HK-2 (cell line): ENCODE measurements at regions not wholly inside any gene's neighbourhood (a gene's known extent, or its start where the extent isn't known, plus 50 kb on each side); places are given as distances from the start of the nearest gene placed in this dataset.

Experiments
- DNase-seq: peaks from one replicate; pipeline ENCODE4 v3.0.0-alpha.2; 2018; ENCODE audit not compliant: unreplicated experiment

DNA sequence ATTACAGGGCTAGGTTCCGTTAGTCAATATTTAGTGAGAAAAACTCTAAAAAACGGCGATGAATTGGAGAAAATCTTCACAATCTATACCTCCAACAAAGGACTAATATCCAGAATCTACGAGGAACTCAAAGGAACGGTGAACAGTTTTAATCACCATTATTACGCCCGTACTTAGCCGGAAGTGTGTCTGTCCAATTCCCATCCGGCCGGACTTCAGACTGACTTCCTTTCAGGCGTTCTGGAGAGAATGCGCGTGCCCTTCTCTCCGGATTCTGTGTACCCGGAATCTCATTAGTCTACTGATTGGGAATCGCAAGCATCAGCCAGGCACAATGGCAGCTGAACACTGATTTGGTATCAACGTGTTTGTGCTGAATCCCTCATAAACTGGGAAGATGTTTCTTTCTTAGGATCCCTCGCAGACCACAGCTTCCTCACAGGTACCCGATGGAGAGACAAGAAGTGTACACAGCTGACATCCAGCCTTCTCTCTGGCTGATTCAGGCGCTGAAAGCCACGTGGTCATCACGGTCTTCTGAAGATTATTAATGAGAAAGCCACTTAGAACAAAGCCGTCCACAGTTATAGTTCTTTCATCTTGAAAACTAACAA lies 239.9 kb downstream of the ZNF516 start:
- DNase-seq: no peak

DNA sequence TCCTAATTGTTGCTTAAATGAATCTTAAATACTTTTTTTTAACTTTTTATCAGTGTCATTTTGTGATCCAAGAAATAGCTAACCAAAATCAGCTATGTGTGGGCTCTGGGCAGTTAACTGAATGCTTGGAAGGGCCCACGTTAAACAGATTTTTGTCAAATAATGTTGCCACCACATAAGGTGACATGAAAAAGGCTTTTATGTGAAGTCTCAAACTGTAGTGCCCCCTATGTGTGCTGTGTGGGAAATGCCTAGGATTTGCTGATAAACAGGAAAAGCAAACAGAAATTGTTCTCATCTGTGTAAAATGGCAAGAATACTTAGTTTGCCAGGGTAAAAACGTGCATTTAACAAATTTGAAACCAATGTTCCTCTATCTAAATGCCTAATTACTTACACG lies 242.2 kb downstream of the ZNF516 start:
- no peak for DNase-seq

DNA sequence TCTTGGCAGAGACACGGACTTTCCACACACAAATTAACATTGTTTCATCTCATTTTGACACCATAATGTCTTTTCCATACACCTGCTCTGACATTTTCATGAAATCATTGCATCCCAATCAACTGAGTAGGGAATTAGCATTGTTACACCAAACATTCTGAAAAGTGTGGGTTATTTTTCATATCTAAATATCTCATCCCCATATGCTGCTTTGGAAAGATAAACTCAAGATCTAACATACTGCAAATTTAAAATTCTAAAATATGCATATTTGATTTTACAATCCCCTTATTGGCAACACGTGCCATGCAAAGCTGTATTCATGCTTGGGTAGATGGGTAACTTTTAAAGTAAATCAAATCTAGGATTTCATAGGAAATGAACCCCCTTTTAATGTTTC lies 242.9 kb downstream of the ZNF516 start:
- DNase-seq: no peak

DNA sequence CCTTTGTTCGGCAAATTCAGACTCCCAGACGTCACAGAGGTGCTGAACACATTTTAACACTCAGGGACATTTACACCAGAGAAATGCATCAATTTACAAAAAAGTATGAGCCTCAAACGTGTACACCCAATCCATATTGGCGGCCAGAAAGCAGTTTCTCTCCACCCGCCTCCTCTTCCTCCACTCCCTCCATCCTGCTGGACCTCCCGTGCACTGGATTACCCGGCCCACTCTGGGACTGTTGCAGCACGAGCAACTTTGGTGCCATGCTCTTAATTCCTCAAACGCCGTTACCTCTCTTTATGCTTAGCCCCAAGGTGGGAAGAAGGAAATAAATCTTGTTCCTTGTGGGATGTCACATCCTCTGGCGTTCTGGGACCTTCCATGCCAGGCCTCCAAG lies 243.4 kb downstream of the ZNF516 start:
- no peak for DNase-seq

DNA sequence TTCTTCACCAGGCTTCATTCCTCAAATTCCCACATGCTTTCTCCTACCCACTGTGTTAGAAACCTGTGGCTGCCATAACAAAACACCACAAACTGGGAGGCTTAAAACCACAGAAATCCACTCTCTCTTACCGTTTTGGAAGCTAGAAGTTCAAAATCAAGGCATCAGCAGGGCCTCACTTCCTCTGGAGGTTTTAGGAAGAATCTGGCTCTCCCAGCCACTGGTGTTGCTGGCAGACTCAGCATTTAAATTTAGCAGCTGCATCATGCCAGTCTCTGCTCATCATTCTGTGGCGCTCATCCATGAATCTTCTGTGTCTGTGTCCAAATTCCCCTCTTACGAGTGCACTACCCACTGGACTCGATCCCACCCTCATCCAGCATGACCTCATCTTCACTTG lies 248.5 kb downstream of the ZNF516 start:
- no peak for DNase-seq

DNA sequence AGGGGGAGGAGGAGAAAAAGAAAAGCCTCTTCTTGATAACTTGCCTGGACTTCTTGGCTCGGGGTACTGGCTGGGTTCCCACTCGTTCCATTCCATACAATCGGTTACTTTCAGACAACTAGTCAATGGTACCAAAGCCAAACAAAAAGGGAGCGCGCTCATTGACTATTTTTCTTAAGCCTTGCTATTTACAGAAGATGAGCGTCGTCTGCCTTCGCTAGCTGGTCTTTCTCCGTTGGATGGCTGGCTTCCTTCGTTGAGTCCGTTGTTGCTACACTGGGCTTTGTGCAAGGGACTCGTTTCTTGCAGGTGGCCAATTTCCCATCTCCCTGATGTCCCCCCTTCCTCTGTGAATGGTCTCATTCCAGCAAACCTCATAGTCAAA lies 260.4 kb downstream of the ZNF516 start:
- DNase-seq: no peak

DNA sequence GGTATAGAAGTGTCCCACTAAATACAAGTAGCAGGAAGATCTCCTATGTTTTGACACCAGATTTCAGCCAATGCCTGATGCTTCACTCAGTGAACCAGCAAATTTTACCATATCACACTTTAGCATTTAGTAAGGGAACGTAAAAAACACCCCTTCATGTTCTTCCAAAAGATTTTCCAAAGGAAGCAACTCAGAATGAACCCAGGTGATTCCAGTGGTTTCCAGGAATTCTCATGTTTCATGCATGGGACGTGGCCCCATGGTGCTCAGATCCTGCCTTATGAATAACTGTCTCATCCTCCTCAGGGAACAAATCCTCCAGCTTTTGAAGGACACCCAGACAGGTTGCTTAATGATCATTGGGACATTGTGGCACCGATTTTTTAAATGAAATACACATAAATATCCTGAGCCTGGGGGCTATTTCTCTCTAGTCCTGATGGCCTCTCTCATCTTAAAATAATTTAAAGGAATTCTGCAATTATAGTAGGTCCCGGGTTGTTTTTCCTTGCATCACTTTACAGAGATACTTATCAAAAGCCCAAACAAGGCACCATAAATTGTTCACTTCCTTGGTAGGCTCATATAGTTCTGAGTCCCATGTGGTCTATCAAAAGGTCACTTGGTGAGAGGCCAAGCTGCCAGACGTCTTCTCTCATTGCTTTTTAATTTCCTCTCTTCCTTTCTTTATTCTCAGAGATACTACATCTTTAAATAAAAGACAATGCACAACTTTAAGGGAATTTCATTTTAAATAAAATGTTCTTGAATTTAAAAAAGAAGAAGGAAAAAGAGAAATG lies 261.0 kb downstream of the ZNF516 start:
- no peak for DNase-seq

DNA sequence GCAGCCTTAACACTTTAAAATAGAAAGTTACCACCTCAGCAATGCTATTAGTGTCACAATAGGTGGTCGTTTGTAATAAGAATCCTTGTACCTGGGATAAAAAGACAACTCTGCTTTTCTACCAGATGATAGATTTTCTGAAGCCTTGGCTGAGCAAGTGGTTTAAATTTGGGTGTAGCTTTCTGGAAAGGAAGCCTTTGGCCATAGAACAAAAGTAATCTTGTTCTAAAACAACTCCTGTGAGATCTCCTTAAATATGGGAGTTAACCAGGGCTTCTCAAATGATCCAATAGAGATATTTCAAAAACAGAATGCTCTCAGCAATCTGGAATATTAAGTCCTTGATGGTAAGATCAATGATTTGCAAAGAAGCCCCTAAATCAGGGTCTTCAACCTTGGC lies 261.6 kb downstream of the ZNF516 start:
- DNase-seq: no peak

DNA sequence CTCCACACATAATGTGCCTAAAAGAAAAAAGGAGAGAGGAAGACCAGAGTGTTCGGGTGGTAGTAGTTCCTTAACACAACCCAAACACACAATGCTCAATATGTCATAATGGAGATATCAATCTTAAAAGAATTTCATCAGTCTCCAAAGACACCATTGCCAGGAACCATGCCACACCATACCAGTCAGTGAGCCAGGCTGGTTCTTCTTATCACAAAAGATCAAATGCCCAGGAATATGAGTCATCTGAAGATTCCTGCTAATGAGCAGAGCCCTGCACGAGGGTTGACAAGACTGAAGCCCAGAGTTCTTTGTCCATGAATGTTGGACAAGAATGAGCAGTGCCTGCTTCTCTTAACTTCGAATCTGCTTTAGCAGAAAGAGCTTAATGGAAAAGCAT lies 262.3 kb downstream of the ZNF516 start:
- DNase-seq: no peak

DNA sequence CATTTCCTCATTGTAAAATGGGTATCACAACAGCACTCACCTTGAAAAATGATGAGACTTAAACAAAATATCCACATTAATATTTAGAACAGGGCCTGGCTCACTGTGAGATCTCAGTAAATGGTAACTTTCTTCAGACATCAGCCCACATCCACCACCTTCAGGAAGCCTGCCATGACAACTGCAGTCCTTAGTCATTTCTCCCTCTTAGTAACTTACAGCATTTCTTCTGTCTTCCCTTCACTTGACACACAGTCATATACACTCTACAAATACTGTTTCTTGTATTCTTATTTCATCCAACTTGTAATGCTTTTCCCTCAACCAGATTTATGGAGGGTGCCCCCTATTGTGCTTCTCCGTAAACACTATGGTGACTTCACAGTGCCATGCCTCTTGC lies 263.0 kb downstream of the ZNF516 start:
- DNase-seq: no peak

DNA sequence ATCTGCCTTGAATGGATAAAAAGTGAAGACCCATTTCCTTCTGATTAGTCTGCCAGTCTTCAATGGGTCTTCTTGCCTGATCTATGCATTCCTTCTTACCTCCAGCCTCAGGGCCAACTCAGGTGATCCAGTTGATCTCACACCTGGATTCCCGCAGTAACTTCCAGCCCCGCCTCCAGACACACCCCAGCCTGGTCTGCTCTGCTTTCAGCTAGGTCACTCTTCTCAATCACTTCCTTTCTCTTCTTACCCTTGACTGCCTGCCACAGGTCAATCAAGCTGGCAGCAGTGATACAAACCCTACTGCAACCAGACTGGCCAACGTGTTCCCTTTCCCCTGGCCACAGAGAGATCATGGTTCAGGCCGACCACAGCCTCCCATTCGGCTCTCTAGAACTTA lies 263.6 kb downstream of the ZNF516 start:
- DNase-seq: no peak

DNA sequence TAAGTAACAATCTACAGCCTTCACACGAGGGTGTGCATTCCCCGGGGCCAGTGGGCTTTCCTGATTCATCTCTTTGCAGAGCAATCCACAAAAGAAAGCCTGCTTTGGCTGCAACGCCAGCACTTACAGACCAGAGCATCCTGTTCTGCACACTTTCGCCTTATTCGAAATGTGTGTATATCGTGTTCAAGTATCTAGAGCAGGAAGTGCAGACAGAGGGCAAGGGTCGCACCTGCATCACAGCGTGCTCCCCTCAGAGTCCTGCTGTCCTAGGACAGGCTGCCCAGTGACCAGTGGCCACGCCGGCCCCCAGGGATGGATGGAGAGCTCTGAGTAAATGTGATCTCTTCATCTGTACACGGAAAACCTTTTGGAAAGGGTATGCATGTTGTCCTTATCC lies 264.3 kb downstream of the ZNF516 start:
- no peak for DNase-seq

DNA sequence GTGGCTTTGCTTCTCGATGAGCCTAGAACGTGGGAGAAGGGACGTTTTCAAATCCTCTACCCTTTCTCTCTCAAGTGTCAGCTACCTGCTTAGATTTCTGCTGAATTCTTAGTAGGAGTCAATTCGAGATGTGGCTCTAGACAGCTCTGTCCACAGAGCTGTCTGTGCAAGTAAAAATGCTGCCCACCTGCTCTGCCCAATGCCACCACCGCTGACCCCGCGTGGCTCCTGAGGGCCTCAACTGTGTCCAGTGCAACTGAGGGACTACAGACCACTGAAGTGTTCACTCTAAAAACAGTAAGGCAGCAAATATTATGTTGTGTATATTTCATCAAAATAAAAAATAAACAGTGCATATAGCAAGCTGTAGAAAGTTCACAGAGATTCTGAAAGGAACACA lies 266.3 kb downstream of the ZNF516 start:
- no peak for DNase-seq

DNA sequence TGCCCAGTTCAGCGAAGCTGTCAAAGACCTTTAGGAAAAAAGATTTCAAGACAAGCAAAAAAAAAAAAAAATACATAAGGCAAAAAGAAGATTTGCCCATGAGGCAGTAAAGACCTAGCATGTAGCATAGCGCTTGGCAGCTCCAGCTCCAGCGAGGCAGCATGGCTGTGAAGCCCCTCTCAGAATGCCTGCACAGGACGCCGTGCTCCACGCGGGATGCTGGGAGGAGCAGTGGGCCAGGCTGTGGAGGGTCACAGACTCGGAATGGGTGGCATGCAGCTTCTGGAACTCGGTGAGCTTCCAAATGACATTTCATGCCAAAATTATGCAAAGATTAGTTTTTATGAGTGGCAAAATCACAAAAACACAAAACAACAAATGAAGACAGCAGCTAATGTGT lies 267.3 kb downstream of the ZNF516 start:
- no peak for DNase-seq

DNA sequence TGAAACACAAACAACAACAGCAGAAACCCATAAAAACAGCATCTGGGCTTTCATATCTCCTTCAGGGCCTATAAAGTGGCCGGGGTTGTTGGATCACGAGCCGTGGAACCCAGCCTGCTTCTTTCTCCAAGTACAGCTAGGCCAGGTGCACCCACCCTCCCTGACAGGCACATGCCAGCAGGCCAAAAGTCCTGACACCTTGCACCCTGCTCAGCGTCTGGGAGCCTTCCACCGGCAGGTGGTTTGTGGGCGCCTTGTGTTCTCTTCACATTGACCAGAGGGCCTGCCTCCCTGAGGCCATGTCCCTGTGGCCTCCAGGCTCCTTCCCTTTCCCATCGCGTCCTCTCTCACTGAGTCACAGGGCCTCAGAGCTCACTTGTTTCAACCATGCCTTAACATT lies 271.6 kb downstream of the ZNF516 start:
- no peak for DNase-seq

DNA sequence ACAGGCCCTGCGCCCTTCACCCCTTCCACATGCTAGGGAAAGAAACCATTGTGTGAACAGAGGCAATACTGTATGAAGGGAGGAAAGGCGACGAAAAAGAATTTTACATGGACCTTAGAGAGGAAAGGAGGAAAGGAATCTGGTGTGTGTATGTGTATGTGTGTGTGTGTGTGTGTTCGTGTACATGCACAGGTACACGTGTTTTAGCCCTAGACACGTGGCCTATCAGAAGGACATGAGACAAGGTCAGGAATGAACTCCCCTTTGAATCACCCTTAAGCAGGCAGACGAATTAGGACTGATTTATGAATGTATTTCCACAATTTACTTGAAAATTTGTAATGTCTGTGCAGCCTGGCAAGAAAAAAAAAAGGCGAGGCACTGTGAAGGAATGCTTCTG lies 276.0 kb downstream of the ZNF516 start:
- DNase-seq: no peak

DNA sequence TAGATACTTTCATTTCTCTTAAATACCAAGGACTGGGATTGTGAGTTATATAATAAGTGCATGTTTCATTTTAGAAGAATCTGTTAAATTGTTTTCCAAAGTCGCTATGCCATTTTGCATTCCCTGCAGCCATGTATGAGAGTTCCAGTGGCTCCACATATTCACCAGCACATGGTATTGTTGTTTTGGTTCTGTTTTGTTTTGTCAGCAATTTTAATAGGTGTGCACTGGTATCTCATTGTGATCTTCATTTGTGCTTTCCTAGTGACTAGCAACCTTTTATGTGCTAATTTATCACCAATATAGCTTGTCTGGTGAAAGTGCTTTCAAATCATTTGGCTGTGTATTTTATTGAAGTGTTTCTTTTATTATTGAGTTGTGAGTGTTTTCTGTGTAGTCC lies 278.9 kb downstream of the ZNF516 start:
- no peak for DNase-seq

DNA sequence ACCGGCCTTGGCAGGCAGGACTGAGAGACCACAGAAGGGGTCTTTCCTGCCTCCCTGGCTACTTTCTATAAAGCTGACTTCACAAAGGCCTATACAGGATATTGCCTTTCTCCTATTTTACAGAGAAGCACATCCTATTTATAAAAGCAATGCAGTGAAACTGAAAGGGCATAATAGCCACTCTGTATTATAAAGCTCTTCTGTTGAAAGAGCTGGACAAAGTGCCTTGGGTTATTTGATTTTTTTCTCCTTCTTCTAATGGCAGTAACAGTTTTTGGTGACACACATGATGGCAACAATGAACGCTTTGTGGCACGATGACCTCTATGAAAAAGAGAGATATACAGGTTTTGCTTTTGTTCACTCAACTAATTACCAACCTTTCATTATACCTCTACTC lies 281.1 kb downstream of the ZNF516 start:
- DNase-seq: no peak

DNA sequence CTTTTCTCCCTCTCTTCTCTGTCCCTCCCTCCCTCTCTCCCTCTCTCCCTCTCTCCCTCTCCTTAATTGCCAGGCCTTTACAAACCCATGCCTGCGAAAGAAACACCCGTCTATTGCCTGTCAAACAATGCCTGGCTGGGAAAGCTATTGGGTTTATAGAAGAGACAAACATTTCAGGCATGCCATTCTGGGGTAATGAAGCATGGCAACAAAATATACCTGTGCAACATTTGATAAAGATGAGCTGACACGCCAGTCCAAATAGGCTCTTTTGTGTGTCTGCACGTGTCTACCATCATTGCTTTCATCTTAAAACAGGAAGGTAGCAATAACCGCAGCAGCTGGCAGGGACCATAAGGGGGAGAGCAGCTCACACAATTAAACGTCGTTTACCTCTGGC lies 282.1 kb downstream of the ZNF516 start:
- no peak for DNase-seq

DNA sequence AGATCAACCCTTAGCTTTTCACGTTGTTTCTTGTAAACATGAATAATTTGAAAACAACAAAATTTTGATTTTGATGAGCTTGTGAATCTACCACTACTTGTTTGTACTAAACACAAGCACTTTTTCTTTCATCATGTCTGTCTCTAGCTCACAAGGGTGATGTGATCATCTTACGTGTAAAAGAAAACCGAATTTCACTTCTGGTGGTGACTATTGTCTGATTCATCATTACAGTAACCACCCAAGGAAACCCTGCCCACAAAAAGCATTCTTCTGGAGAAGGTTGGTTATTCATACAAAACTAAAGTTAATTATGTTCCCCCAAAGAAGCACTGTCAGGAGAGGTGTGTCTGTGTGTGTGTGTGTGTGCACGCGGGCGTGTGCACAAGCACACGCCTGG lies 285.4 kb downstream of the ZNF516 start:
- no peak for DNase-seq

DNA sequence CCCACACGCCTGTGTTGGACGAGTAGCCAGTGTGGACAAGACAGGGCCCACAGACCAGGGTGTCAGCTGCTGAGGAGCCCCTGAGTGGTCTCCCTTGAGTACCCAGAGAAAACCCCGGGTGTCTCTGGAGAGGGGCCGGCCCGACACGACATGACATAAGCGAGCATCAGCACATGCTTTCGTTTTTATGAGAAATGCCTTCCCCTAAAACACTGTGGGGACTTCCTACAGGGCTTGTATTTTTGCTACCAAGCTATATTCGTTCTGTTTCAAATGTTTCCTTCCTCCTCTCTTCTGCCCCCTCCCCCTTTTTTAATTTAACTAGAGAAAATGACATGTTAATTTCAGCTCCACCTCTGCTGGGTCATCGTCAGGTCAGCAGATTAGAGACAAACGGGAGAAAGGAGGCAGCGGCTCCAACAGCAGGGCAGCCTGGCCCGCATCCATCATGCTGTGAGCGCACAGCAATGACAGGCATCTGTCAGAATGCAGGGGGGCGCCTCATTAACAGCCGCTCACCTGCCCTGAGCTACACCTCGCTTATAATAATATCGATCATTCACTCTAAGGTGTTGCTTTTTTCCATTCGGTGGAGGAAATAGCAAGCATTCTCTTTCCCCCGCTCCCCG lies 286.2 kb downstream of the ZNF516 start:
- DNase-seq: no peak

DNA sequence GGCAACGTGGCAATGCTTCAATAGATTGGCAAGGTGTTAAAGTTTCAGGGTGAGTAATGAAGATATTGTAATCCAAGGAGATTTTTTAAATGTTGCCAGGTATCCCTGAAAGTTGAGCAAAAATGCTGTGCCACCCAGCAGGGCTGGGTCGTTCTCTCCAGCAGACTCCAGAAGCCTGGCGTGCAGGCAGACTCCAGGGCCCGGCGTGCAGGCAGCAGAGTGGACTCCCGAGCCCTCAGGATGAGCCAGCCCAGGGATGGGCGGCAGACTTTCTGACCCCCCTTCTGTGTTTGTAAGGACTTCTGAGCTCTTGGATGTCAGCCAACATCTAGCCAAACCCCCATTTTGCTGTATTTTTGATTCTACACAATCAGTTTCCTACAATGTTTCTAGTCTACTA lies 289.1 kb downstream of the ZNF516 start:
- no peak for DNase-seq

DNA sequence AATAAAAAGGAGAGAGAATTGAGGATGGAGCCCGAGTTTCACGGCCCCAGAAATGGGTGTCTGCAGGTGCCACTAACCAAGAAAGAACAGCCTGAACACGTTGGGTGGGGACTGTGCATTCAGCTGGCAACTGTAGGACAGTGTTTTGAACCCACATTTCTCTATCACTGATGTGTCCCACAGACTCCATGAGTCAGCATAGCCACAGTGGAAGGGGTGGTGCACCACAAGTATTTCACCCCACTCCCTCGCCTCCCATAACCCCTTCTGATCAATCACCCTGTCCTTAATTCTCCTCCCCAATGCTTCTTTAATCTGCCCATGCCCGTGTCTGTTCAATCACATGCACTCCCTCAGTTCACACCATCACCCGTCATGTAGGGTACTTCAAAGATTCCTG lies 291.5 kb downstream of the ZNF516 start:
- DNase-seq: no peak
